Omental fat pad (tissue), 3 donors: ENCODE measurements at regions not wholly inside any gene's neighbourhood (a gene's known extent, or its start where the extent isn't known, plus 50 kb on each side); places are given as distances from the start of the nearest gene placed in this dataset.

ENCODE experiments used
- ATAC-seq: fragments of 150-250 bp; one replicate; pipeline ENCODE4 v1.9.1; 2016; ENCODE audit warnings: mild to moderate bottlenecking, moderate library complexity; ENCODE audit not compliant: low FRiP score
- DNase-seq: peaks from one replicate; pipeline ENCODE4 v3.0.0-alpha.2; 2019; ENCODE audit warnings: low spot score
- TF ChIP-seq, protein P1 (sequence below), 3 donors: fragments of 450-650 bp; IDR thresholded peaks; one replicate each; pipeline ENCODE4 v1.5.1; 2016 to 2017; ENCODE audit warnings: antibody characterized with exemption in 3 of 3, mild to moderate bottlenecking in 3 of 3, moderate library complexity in 2 of 3

DNA sequence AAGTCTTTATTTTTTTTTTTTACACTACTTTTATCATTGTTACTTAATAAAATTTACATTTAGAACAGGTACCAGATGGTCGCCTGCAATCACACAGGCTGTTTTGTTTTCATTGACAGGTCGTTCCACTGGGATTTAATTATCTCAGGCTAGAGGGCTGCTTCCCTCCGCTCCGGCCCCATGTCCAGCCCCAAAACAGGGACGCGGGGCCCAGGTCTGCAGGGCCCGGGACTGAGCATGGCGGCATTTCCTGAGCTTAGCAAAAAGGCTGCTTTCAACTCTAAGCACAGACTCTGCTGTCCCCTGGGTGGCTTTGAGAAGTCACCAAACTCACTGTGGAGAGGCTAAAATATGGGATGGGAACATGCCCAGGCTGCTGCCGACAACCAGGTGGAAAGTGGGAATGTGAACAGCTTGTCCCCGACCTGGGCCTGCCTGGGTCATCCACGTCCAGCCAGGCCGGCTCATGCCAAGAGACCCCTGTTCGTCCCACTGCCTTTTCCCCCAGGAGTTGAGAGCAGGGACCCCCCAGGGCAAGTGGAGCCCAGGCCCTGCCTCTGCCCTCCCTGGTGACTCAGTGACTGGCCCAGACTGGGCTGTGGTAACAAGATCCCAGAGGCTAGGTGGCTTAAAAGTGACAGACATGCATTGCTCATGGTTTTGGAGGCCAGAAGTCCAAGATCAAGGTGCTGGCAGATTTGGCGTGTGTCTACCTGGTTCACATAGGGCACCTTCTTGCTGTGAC, 150.0 kb downstream of the SHANK2 start:
- no peak for DNase-seq
- ATAC-seq, result no peak
- TF ChIP-seq, protein P1, sequence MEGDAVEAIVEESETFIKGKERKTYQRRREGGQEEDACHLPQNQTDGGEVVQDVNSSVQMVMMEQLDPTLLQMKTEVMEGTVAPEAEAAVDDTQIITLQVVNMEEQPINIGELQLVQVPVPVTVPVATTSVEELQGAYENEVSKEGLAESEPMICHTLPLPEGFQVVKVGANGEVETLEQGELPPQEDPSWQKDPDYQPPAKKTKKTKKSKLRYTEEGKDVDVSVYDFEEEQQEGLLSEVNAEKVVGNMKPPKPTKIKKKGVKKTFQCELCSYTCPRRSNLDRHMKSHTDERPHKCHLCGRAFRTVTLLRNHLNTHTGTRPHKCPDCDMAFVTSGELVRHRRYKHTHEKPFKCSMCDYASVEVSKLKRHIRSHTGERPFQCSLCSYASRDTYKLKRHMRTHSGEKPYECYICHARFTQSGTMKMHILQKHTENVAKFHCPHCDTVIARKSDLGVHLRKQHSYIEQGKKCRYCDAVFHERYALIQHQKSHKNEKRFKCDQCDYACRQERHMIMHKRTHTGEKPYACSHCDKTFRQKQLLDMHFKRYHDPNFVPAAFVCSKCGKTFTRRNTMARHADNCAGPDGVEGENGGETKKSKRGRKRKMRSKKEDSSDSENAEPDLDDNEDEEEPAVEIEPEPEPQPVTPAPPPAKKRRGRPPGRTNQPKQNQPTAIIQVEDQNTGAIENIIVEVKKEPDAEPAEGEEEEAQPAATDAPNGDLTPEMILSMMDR (IDR thresholded peaks at IDR 0.05), result no peak

DNA sequence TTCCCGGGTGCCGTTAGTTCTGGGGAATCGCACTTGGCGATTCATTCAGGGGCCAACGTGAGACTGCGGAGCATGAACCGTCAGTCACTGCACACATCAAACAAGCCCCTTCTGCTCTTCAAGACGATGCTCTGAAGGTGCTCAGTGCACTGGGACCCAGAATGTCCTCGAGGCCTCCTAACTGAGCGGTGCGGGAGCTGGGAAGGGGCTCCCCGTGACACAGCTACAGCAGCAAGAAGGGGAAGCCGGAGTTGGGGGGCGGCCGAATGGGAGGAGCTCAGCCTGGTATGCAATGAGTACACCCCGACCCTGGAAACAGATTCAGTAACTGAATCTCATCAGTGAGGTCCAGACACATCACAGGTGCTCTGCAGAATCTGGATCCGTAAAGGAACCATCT, 150.8 kb downstream of the SHANK2 start:
- DNase-seq (no peak), ATAC-seq (no peak)
- TF ChIP-seq, protein P1 (IDR thresholded peaks at IDR 0.05), result no peak

DNA sequence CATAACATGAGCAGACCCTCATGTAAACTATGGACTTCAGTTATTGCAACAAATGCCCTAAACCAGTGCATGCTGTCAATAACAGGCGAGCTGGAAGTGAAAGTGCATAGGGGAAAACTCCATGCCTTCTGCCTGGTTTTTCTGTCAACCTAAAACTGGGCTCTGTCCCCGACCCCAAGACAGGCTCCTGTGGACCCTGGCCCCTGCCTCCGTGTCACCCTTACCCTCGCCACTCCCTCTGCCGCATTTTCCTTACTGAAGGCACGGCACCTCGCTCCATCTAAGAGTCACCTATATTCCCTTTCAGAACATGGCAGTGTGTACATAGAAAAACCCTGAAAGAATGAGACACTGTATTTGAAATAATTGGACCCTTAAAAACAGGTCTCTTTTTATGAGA, 151.3 kb downstream of the SHANK2 start:
- ATAC-seq, result no peak
- TF ChIP-seq, protein P1 (IDR thresholded peaks at IDR 0.05), result no peak
- no peak for DNase-seq

DNA sequence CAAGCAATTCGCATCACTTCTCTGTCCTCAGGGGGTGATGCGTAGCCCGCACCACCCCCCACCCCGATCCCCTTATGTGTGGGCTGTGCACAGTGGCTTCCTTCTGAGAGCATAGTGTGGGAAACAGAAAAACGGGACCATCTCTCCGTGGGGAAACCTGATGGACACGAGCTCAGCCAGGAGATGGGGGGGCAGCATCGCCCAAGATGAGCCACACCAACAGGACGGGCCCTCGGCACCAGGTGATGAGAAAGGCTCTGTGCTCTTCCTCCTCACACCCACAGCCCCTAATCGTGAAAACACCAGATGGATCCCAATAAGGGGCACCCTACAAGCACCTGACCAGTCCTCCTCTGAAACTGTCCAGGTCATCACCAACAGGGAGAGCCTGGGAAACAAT, 153.6 kb downstream of the SHANK2 start:
- TF ChIP-seq, protein P1 (IDR thresholded peaks at IDR 0.05), result no peak
- DNase-seq (no peak), ATAC-seq (no peak)

DNA sequence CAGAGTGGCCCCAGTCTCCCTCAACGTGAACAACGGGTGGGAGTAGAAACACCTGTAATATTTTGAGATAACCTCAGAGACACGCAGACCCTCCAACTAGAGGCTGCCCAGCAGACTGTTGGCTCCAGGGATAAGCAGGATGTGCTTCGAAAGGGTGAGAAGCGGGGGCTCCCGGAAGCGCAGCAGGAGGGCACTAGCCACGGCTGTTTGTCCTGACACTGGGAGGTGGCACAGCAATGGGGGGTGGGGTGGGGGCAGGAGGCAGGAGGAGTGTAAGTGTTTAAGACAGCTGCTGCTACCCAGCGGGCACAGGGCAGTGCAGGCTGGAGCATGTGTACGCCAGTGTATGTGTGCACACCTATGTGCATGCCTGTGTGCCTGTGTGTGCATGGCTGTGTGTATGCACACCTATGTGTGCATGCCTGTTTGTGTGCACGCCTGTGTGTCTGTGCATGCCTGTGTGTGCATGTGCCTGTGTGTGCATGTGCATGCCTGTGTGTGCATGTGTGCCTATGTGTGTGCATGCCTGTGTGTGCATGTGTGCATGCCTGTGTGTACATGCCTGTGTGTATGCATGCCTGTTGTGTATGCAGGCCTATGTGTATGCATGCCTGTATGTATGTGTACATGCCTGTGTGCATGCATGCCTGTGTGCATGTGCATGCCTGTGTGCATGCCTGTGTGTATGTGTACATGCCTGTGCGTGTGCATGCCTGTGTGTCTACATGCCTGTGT, 154.7 kb downstream of the SHANK2 start:
- ATAC-seq (no peak), DNase-seq (no peak)
- TF ChIP-seq, protein P1 (IDR thresholded peaks at IDR 0.05), result no peak

DNA sequence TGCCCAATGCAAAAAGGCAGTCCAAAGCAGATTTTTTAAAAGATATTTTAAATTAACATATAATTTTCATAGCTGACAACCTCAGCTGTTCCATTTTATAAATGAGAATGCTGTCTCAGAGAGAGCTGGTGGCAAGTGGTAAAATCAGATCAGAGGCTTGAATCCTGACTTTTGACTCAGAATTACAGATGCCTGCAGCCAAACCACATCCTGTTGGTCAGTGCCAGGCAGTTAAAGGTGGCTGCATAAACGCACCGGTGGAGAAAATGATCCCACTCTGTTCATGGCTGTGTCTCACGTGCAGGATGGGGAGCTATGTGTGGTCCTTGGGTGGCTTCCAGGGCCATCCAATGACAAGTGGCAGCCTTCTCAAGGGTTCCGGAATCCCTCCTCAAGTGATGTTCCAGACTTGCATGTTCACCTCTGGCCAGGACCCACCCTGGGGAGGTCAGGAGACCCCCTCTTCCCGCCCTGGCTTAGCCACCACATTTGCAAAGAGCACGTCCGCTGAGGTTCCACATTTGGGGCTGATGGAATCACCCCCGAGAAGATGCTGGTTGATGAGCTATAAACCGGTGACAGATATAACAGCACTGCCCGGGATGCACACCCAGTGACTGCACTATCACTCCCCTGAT, 155.5 kb downstream of the SHANK2 start:
- no peak for ATAC-seq
- TF ChIP-seq, protein P1 (IDR thresholded peaks at IDR 0.05), result no peak
- DNase-seq, result no peak
